OCI-LY3 (cell line): ENCODE measurements at regions not wholly inside any gene's neighbourhood (a gene's known extent, or its start where the extent isn't known, plus 50 kb on each side); places are given as distances from the start of the nearest gene placed in this dataset.

ENCODE experiments used
- H2AFZ ChIP-seq: fragments of 200-600, 300-600 bp; shearing (Covaris generic); 2 replicates; pipeline ENCODE4 v1.6.0; 2014; ENCODE audit warnings: antibody characterized with exemption, low read depth, low read length
- H3K27ac ChIP-seq: fragments of 200-600, 300-600 bp; sonication (generic); 2 replicates; pipeline ENCODE4 v1.5.1; 2014; ENCODE audit warnings: mild to moderate bottlenecking, low read length, moderate library complexity, mixed read lengths
- H3K27me3 ChIP-seq: fragments of 200-600, 300-600 bp; sonication (generic); 2 replicates; pipeline ENCODE4 v1.6.1; 2014; ENCODE audit warnings: low read depth, low read length, mixed read lengths
- H3K36me3 ChIP-seq: fragments of 200-600, 300-600 bp; sonication (generic); replicated peaks from 2 replicates; pipeline ENCODE3; 2014; ENCODE audit warnings: low read depth, low read length, mixed read lengths
- H3K4me1 ChIP-seq: fragments of 300-600, 200-600 bp; sonication (generic); 2 replicates; pipeline ENCODE4 v1.6.1; 2014; ENCODE audit warnings: low read length, mixed read lengths
- H3K4me2 ChIP-seq: fragments of 200-600, 300-600 bp; sonication (generic); 2 replicates; pipeline ENCODE4 v1.6.1; 2014; ENCODE audit warnings: low read length, mixed read lengths
- H3K4me3 ChIP-seq: fragments of 300-600, 200-600 bp; sonication (generic); 2 replicates; pipeline ENCODE4 v1.5.1; 2014; ENCODE audit warnings: antibody characterized with exemption, mild to moderate bottlenecking, low read length, moderate library complexity
- H3K79me2 ChIP-seq: fragments of 300-600, 200-600 bp; shearing (Covaris generic); 2 replicates; pipeline ENCODE4 v1.6.1; 2014; ENCODE audit warnings: mild to moderate bottlenecking, low read length, mixed read lengths
- H3K9ac ChIP-seq: fragments of 300-600, 200-600 bp; shearing (Covaris generic); 2 replicates; pipeline ENCODE4 v1.6.0; 2014; ENCODE audit warnings: mild to moderate bottlenecking, low read length, moderate library complexity
- H3K9me3 ChIP-seq: fragments of 200-600, 300-600 bp; shearing (Covaris generic); 2 replicates; pipeline ENCODE4 v1.6.1; 2014; ENCODE audit warnings: low read length, mixed read lengths; ENCODE audit not compliant: insufficient read depth
- H4K20me1 ChIP-seq: fragments of 200-600, 300-600 bp; sonication (generic); 2 replicates; pipeline ENCODE4 v1.6.1; 2016; ENCODE audit warnings: low read length, mixed read lengths; ENCODE audit not compliant: insufficient read depth
- EZH2phosphoT487 ChIP-seq: fragments of 200-600 bp; shearing (Covaris generic); IDR thresholded peaks from 2 replicates; pipeline ENCODE4 v1.6.1; 2018; ENCODE audit warnings: antibody characterized with exemption, mixed run types, low read depth
- TF ChIP-seq, protein P1 (sequence below): fragments of 200-600, 300-600 bp; sonication (generic); IDR thresholded peaks from 2 replicates; pipeline ENCODE4 v1.5.1; 2014; ENCODE audit warnings: antibody characterized with exemption, low read length, low read depth

DNA sequence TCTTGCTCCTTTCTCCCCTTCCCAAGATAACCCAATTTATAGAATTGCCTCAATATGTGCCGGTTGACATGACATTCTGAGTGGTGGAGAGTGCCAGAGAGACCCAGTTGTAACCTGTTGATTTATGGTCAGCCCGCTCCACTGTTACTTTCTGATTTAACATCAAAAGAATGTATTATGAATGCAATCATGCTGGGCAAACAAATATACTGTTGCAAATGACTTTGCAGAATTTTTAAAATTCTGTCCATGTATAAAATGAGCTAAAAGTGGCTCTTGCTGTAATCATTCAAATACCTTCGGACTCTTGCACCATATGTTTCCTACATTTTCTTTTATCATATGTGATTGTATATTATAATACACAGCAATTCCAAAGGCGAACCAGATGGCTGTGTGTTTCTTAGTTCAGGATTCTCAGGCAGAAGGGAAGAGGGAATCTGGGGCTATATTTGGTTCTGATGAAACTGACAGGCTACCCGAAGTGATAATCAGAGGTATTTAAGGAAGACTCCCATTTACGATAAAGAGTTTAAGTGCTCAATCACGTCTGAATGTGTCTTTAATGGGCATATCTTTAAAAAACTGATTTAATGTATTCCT, 131.7 kb downstream of the CLCN4 start:
- Histone ChIP-seq H2AFZ (no peak overlapping the region), H3K4me1 (no peaks in the 10 kb centered on the region), H3K9me3 (no peaks in the 10 kb centered on the region), H3K9ac (no peak overlapping the region), H3K4me2 (no peak overlapping the region), H3K36me3 (no peaks in the 10 kb centered on the region), H3K4me3 (no peak overlapping the region), H3K27ac (no peak overlapping the region), H3K79me2 (no peaks in the 10 kb centered on the region), H4K20me1 (no peaks in the 10 kb centered on the region), H3K27me3 (no peaks in the 10 kb centered on the region)
- TF ChIP-seq, protein P1, sequence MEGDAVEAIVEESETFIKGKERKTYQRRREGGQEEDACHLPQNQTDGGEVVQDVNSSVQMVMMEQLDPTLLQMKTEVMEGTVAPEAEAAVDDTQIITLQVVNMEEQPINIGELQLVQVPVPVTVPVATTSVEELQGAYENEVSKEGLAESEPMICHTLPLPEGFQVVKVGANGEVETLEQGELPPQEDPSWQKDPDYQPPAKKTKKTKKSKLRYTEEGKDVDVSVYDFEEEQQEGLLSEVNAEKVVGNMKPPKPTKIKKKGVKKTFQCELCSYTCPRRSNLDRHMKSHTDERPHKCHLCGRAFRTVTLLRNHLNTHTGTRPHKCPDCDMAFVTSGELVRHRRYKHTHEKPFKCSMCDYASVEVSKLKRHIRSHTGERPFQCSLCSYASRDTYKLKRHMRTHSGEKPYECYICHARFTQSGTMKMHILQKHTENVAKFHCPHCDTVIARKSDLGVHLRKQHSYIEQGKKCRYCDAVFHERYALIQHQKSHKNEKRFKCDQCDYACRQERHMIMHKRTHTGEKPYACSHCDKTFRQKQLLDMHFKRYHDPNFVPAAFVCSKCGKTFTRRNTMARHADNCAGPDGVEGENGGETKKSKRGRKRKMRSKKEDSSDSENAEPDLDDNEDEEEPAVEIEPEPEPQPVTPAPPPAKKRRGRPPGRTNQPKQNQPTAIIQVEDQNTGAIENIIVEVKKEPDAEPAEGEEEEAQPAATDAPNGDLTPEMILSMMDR: no peak
- no peak for TF ChIP-seq EZH2phosphoT487

DNA sequence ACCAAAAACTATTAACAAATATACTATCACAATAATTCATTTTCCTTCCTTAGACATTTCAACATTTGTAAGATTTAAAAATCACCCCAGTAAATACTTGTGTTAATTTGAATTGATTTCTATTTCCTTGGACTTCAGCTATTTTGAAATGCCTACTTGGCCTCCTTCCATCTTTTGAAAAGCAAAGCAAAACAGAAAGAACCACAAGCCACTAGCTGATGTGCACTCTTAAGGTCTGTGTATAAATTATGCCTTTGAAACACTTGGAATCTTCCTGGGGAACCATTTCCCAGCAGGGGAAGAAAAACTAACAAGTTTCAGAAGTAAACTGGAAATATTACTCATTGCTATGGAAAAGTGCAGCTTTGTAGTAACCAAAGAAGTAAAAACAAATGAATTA, 139.8 kb downstream of the CLCN4 start:
- no peaks in the 10 kb centered on the region for H3K27me3 ChIP-seq

DNA sequence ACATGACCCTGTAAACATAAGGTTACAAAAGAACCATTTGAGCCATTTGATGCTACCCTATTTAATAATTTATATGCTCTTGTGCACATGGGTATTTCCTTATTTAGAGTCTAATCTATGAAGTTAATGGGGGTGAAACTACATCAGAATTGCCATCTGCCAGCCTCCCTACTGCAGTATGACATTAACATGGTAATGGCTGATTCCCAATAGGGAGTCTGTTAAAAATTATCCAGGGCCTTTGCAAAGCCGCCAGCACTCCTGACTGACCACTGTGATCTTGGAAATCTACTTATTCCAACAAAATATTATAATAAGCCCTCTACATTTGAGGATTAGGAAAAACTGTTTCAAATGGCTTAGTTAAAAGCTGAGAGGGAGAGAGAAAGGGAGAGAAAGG, 153.7 kb downstream of the CLCN4 start:
- Histone ChIP-seq H3K27ac (no peak overlapping the region), H3K79me2 (no peaks in the 10 kb centered on the region), H3K9me3 (no peaks in the 10 kb centered on the region), H3K4me2 (no peak overlapping the region), H3K4me3 (no peak overlapping the region), H3K4me1 (no peaks in the 10 kb centered on the region), H4K20me1 (no peaks in the 10 kb centered on the region), H2AFZ (no peak overlapping the region), H3K27me3 (no peaks in the 10 kb centered on the region), H3K36me3 (no peaks in the 10 kb centered on the region), H3K9ac (no peak overlapping the region)
- TF ChIP-seq, protein P1: no peak
- TF ChIP-seq EZH2phosphoT487: no peak

More for the DNA sequence above, 139.8 kb downstream of the CLCN4 start:
- Histone ChIP-seq H2AFZ (no peak overlapping the region), H3K4me1 (no peaks in the 10 kb centered on the region), H3K4me3 (no peak overlapping the region), H3K9me3 (no peaks in the 10 kb centered on the region), H3K4me2 (no peak overlapping the region), H3K79me2 (no peaks in the 10 kb centered on the region), H3K9ac (no peak overlapping the region), H3K36me3 (no peaks in the 10 kb centered on the region), H3K27ac (no peak overlapping the region), H4K20me1 (no peaks in the 10 kb centered on the region)
- TF ChIP-seq EZH2phosphoT487: no peak

DNA sequence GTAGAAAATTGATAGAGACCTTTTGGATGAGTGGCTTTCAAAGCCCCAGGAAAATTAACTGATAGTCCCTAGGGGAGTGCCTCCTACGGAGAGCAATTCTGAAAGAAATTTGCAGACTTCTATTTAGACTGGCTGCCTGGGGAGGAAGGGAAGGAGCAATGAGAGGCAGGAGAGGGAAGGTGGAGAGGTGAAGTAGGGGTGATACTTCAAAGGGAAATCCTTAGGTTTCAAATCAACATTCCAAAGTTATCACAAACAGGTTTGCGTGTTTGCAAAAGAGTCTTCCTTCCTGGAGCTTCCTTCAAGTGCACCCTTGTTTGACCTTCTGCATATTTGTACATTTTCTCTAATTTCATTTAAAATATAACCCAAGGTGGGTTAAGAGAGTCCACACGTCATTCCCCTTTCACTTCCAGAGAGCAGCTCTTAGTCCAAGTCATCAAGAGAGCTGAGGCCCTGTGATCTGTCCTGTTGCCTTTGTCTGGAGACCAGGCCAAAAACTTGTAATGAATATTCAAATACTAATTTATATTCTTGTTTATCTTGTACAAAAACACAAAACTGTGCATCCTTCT, 157.8 kb downstream of the CLCN4 start:
- TF ChIP-seq EZH2phosphoT487: no peak
- TF ChIP-seq, protein P1: no peak
- Histone ChIP-seq H3K9ac (no peak overlapping the region), H3K4me2 (no peak overlapping the region), H3K27me3 (no peaks in the 10 kb centered on the region), H3K27ac (no peak overlapping the region), H3K36me3 (no peaks in the 10 kb centered on the region), H3K4me1 (no peaks in the 10 kb centered on the region), H2AFZ (no peak overlapping the region), H3K4me3 (no peak overlapping the region), H4K20me1 (no peaks in the 10 kb centered on the region), H3K9me3 (no peaks in the 10 kb centered on the region), H3K79me2 (no peaks in the 10 kb centered on the region)
